DND-41 (cell line): ENCODE measurements at regions not wholly inside any gene's neighbourhood (a gene's known extent, or its start where the extent isn't known, plus 50 kb on each side); places are given as distances from the start of the nearest gene placed in this dataset.

Source experiments
- CTCF ChIP-seq: IDR thresholded peaks from 2 replicates; pipeline ENCODE4 v1.5.1; 2012; ENCODE audit warnings: borderline replicate concordance, low read length, moderate library complexity, mild to moderate bottlenecking; ENCODE audit not compliant: poor library complexity, severe bottlenecking; ENCODE audit errors: extremely low read depth
- EZH2 ChIP-seq: IDR thresholded peaks from 3 replicates; pipeline ENCODE4 v1.6.1; 2012; ENCODE audit warnings: borderline replicate concordance, low read depth, mild to moderate bottlenecking, moderate library complexity, low read length, inconsistent platforms; ENCODE audit not compliant: severe bottlenecking

- TF ChIP-seq CTCF (no peak), EZH2 (no peak)
Observed at GRCh38 chr6:137981758-137982157, 114.7 kb downstream of the TNFAIP3 start.
